ENCODE measurements at regions not wholly inside any gene's neighbourhood (a gene's known extent, or its start where the extent isn't known, plus 50 kb on each side); places are given as distances from the start of the nearest gene placed in this dataset.

DNA sequence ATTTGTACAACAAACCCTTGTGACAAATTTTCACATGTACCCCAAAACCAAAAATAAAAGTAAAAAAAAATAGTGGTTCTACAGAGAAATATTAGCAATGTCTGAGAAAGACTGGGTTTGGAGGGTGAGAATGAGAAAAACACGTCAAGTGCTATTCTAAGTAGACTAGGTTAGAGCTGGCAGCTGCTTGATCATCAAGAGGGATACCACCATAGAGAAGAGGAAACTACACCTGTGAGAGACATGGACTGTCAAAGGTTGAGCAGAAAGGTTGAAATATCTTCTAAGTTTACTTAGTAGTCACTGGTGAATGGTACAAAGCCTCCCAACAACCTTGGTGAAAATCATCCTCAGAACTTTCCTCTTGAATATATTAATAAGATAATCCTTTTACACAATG is 126.9 kb upstream of the ITGA4 start:
- TF ChIP-seq, protein P1, sequence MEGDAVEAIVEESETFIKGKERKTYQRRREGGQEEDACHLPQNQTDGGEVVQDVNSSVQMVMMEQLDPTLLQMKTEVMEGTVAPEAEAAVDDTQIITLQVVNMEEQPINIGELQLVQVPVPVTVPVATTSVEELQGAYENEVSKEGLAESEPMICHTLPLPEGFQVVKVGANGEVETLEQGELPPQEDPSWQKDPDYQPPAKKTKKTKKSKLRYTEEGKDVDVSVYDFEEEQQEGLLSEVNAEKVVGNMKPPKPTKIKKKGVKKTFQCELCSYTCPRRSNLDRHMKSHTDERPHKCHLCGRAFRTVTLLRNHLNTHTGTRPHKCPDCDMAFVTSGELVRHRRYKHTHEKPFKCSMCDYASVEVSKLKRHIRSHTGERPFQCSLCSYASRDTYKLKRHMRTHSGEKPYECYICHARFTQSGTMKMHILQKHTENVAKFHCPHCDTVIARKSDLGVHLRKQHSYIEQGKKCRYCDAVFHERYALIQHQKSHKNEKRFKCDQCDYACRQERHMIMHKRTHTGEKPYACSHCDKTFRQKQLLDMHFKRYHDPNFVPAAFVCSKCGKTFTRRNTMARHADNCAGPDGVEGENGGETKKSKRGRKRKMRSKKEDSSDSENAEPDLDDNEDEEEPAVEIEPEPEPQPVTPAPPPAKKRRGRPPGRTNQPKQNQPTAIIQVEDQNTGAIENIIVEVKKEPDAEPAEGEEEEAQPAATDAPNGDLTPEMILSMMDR (IDR thresholded peaks at IDR 0.05), result no peak
- TF ChIP-seq POLR2AphosphoS5 (IDR thresholded peaks at IDR 0.05; ENCODE audit: insufficient read depth in 1 of 2, low read depth in 1 of 2) (no peak), POLR2A (IDR thresholded peaks at IDR 0.05) (no peak)

All from vagina (tissue), 2 donors.